ENCODE measurements at regions not wholly inside any gene's neighbourhood (a gene's known extent, or its start where the extent isn't known, plus 50 kb on each side); places are given as distances from the start of the nearest gene placed in this dataset.

GRCh38 chr18:40532046-40532445 is 1423.0 kb upstream of the PIK3C3 start:
- POLR2A ChIA-PET, result no interaction called here
- CTCF ChIA-PET, result interaction anchor here (0.6 kb wide), 1 partner anchor 31 kb away, joined by 3 read pairs; no protein-coding TSS in a partner anchor
- DNase-seq (ENCODE audit: extremely low spot score), result no peak
- TF ChIP-seq ELF4 (IDR thresholded peaks at IDR 0.05) (no peak), CTBP1 (IDR thresholded peaks at IDR 0.05; ENCODE audit: borderline replicate concordance) (no peak), NFRKB (IDR thresholded peaks at IDR 0.05) (no peak), BHLHE40 (IDR thresholded peaks at IDR 0.05; ENCODE audit: borderline replicate concordance) (no peak), TARDBP (IDR thresholded peaks at IDR 0.05) (no peak), FOXM1 (IDR thresholded peaks at IDR 0.05; ENCODE audit: borderline replicate concordance) (no peak), ARNT (IDR thresholded peaks at IDR 0.05) (no peak), SUZ12 (IDR thresholded peaks at IDR 0.05) (no peak), HDGF (IDR thresholded peaks at IDR 0.05; ENCODE audit: borderline replicate concordance) (no peak)
- TF ChIP-seq, protein P1, sequence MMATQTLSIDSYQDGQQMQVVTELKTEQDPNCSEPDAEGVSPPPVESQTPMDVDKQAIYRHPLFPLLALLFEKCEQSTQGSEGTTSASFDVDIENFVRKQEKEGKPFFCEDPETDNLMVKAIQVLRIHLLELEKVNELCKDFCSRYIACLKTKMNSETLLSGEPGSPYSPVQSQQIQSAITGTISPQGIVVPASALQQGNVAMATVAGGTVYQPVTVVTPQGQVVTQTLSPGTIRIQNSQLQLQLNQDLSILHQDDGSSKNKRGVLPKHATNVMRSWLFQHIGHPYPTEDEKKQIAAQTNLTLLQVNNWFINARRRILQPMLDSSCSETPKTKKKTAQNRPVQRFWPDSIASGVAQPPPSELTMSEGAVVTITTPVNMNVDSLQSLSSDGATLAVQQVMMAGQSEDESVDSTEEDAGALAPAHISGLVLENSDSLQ (IDR thresholded peaks at IDR 0.05), result no peak

- TF ChIP-seq NFRKB (IDR thresholded peaks at IDR 0.05) (no peak), SP1 (IDR thresholded peaks at IDR 0.05) (no peak), HDGF (IDR thresholded peaks at IDR 0.05; ENCODE audit: borderline replicate concordance) (no peak), FOXA1 (IDR thresholded peaks at IDR 0.05) (no peak), TARDBP (IDR thresholded peaks at IDR 0.05) (no peak), BHLHE40 (IDR thresholded peaks at IDR 0.05; ENCODE audit: borderline replicate concordance) (no peak), ARNT (IDR thresholded peaks at IDR 0.05) (no peak), L3MBTL2 (conservative IDR thresholded peaks at IDR 0.05) (no peak)
- TF ChIP-seq, protein P1 (IDR thresholded peaks at IDR 0.05), result no peak
- POLR2A ChIA-PET, result no interaction called here
- DNase-seq (ENCODE audit: extremely low spot score), result no peak
- CTCF ChIA-PET, result no interaction called here
These were observed 1424.0 kb upstream of the PIK3C3 start for GRCh38 chr18:40531051-40531450.

DNA sequence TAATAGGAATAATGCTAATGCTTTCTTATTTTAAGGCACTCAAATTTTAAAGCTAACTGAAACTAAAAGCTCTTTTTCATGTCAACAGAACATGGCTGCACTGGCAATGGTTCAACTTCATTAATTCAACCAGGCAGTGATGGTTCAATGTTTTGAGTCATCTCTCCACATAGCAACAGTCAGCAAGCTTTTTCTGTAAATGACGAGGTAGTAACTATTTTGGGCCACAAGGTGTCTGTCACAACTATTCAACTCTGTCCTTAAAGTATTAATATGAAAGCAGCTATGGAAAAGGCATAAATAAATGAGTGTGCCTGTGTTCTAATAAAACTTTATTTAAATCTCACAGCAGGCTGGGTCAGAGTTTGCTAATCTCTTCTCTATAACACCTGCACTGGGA is 1425.6 kb upstream of the PIK3C3 start:
- ChIA-PET CTCF (interaction anchor here (1.2 kb wide), 1 partner anchor 114 kb away, joined by 3 read pairs; no protein-coding TSS in a partner anchor), POLR2A (no interaction called here)
- no peak for DNase-seq (ENCODE audit: extremely low spot score)
- no peak for TF ChIP-seq ZNF384 (IDR thresholded peaks at IDR 0.05)
- no peak for TF ChIP-seq SP1 (IDR thresholded peaks at IDR 0.05)
- no peak for TF ChIP-seq HDGF (IDR thresholded peaks at IDR 0.05; ENCODE audit: borderline replicate concordance)
- TF ChIP-seq TARDBP (IDR thresholded peaks at IDR 0.05), result no peak
- no peak for TF ChIP-seq ARNT (IDR thresholded peaks at IDR 0.05)
- no peak for TF ChIP-seq NFRKB (IDR thresholded peaks at IDR 0.05)
- no peak for TF ChIP-seq SUZ12 (IDR thresholded peaks at IDR 0.05)
- TF ChIP-seq LEF1 (IDR thresholded peaks at IDR 0.05; ENCODE audit: borderline replicate concordance), result no peak
- no peak for TF ChIP-seq FOXK2 (IDR thresholded peaks at IDR 0.05)
- TF ChIP-seq L3MBTL2 (conservative IDR thresholded peaks at IDR 0.05), result no peak
- TF ChIP-seq, protein P1 (IDR thresholded peaks at IDR 0.05), result no peak
- TF ChIP-seq ELF4 (IDR thresholded peaks at IDR 0.05), result no peak
- TF ChIP-seq FOXM1 (IDR thresholded peaks at IDR 0.05; ENCODE audit: borderline replicate concordance), result no peak

DNA sequence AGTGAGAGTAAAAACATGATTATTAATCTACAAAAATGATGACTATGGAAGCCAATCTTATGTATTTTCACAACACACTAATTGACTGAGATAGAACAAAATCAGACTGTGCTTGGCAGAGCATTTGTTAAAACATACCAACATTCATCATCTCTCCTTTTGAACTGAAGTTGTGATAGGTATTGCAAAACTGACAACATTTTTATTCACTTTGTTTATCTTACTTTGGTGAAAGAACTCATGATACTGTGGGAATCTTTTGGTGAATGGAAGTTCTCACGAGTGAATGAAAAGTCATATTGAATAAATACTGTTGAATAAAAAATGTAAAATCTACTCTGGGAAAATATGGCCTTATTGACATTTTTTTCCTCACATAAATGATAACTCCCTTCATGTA is 1430.2 kb upstream of the PIK3C3 start:
- no peak for TF ChIP-seq ELF4 (IDR thresholded peaks at IDR 0.05)
- TF ChIP-seq ARNT (IDR thresholded peaks at IDR 0.05), result no peak
- no peak for TF ChIP-seq TARDBP (IDR thresholded peaks at IDR 0.05)
- no peak for TF ChIP-seq CTBP1 (IDR thresholded peaks at IDR 0.05; ENCODE audit: borderline replicate concordance)
- TF ChIP-seq L3MBTL2 (conservative IDR thresholded peaks at IDR 0.05), result no peak
- TF ChIP-seq HDGF (IDR thresholded peaks at IDR 0.05; ENCODE audit: borderline replicate concordance), result no peak
- no peak for TF ChIP-seq FOXK2 (IDR thresholded peaks at IDR 0.05)
- no peak for DNase-seq (ENCODE audit: extremely low spot score)
- ChIA-PET CTCF (no interaction called here), POLR2A (no interaction called here)

- CTCF ChIA-PET, result no interaction called here
These were observed 1431.7 kb upstream of the PIK3C3 start for GRCh38 chr18:40523287-40523686.

GRCh38 chr18:40501026-40501425 is 1454.0 kb upstream of the PIK3C3 start:
- CTCF ChIA-PET, result no interaction called here
- DNase-seq (ENCODE audit: extremely low spot score), result no peak
- POLR2A ChIA-PET, result no interaction called here
- TF ChIP-seq TARDBP (IDR thresholded peaks at IDR 0.05) (no peak), NFRKB (IDR thresholded peaks at IDR 0.05) (no peak), FOXA1 (IDR thresholded peaks at IDR 0.05) (no peak), CTBP1 (IDR thresholded peaks at IDR 0.05; ENCODE audit: borderline replicate concordance) (no peak), FOXK2 (IDR thresholded peaks at IDR 0.05) (no peak), SUZ12 (IDR thresholded peaks at IDR 0.05) (no peak), SP1 (IDR thresholded peaks at IDR 0.05) (no peak), LEF1 (IDR thresholded peaks at IDR 0.05; ENCODE audit: borderline replicate concordance) (no peak), BHLHE40 (IDR thresholded peaks at IDR 0.05; ENCODE audit: borderline replicate concordance) (no peak), HDGF (IDR thresholded peaks at IDR 0.05; ENCODE audit: borderline replicate concordance) (no peak), ARNT (IDR thresholded peaks at IDR 0.05) (no peak), ZNF384 (IDR thresholded peaks at IDR 0.05) (no peak), ELF4 (IDR thresholded peaks at IDR 0.05) (no peak), L3MBTL2 (conservative IDR thresholded peaks at IDR 0.05) (no peak), FOXM1 (IDR thresholded peaks at IDR 0.05; ENCODE audit: borderline replicate concordance) (no peak)
- TF ChIP-seq, protein P1 (IDR thresholded peaks at IDR 0.05), result no peak

More at GRCh38 chr18:40523287-40523686, 1431.7 kb upstream of the PIK3C3 start:
- TF ChIP-seq LEF1 (IDR thresholded peaks at IDR 0.05; ENCODE audit: borderline replicate concordance), result no peak
- TF ChIP-seq ARNT (IDR thresholded peaks at IDR 0.05), result no peak
- TF ChIP-seq L3MBTL2 (conservative IDR thresholded peaks at IDR 0.05), result no peak
- TF ChIP-seq HDGF (IDR thresholded peaks at IDR 0.05; ENCODE audit: borderline replicate concordance), result no peak
- TF ChIP-seq, protein P1 (IDR thresholded peaks at IDR 0.05), result no peak
- TF ChIP-seq NFRKB (IDR thresholded peaks at IDR 0.05), result no peak
- no peak for DNase-seq (ENCODE audit: extremely low spot score)
- POLR2A ChIA-PET, result no interaction called here

Measured in HEK293T (cell line).